Mesenchymal stem cell (in vitro differentiated cells and primary cell): ENCODE measurements at regions not wholly inside any gene's neighbourhood (a gene's known extent, or its start where the extent isn't known, plus 50 kb on each side); places are given as distances from the start of the nearest gene placed in this dataset.
"Not testable (repeated sequence)": the region's sequence is repeated elsewhere in the genome, so short reads cannot be mapped to it uniquely, and the experiment has no call there.

Source experiments
- DNase-seq: peaks from one replicate; pipeline ENCODE4 v3.0.0-alpha.2; 2013
- H2AFZ ChIP-seq: one replicate; pipeline ENCODE4 v1.6.1; 2013; ENCODE audit warnings: low read depth, mild to moderate bottlenecking, control low read depth, inconsistent platforms, low read length, moderate library complexity
- H2AK5ac ChIP-seq: 2 replicates; pipeline ENCODE4 v1.6.1; 2013; ENCODE audit warnings: low read length, moderate library complexity, mild to moderate bottlenecking, inconsistent platforms; ENCODE audit not compliant: severe bottlenecking
- H2BK120ac ChIP-seq: one replicate; pipeline ENCODE4 v1.6.1; 2013; ENCODE audit warnings: low read depth, mild to moderate bottlenecking, inconsistent platforms, low read length, moderate library complexity
- H2BK12ac ChIP-seq, 2 experiments: one replicate each; pipeline ENCODE4 v1.6.1; 2013; ENCODE audit warnings: inconsistent platforms in 2 of 2, low read length in 2 of 2, mild to moderate bottlenecking in 2 of 2, moderate library complexity in 2 of 2, control low read depth in 1 of 2
- H2BK15ac ChIP-seq: one replicate; pipeline ENCODE4 v1.6.1; 2013; ENCODE audit warnings: mild to moderate bottlenecking, low read depth, inconsistent platforms; ENCODE audit not compliant: poor library complexity, severe bottlenecking
- H2BK5ac ChIP-seq: 2 replicates; pipeline ENCODE4 v1.6.1; 2013; ENCODE audit warnings: low read depth, mild to moderate bottlenecking, low read length, control low read depth, inconsistent platforms; ENCODE audit not compliant: poor library complexity, severe bottlenecking
- H3K14ac ChIP-seq, 2 experiments: one replicate each; pipeline ENCODE4 v1.6.1; 2013; ENCODE audit warnings: inconsistent platforms in 2 of 2, low read length in 2 of 2, control low read depth in 1 of 2, mild to moderate bottlenecking in 1 of 2, moderate library complexity in 1 of 2
- H3K18ac ChIP-seq, 2 experiments: one replicate each; pipeline ENCODE4 v1.6.1; 2013; ENCODE audit warnings: inconsistent platforms in 2 of 2, low read length in 2 of 2, control low read depth in 1 of 2, low read depth in 1 of 2, mild to moderate bottlenecking in 1 of 2
- H3K23ac ChIP-seq, 2 experiments: one replicate each; pipeline ENCODE4 v1.6.1; 2013; ENCODE audit warnings: inconsistent platforms in 2 of 2, low read length in 2 of 2, mild to moderate bottlenecking in 2 of 2, moderate library complexity in 2 of 2, control low read depth in 1 of 2
- H3K27ac ChIP-seq: 2 replicates; pipeline ENCODE4 v1.5.1; 2013; ENCODE audit warnings: mild to moderate bottlenecking, moderate library complexity, low read length, control low read depth, inconsistent platforms; ENCODE audit not compliant: poor library complexity, severe bottlenecking
- H3K27me3 ChIP-seq, 2 experiments: 2 replicates each; pipeline versions ENCODE4 v1.6.1 to v1.7.0; 2013; ENCODE audit warnings: low read length in 2 of 2, mild to moderate bottlenecking in 2 of 2, moderate library complexity in 2 of 2, control low read depth in 1 of 2, inconsistent platforms in 1 of 2; ENCODE audit not compliant: control insufficient read depth in 1 of 2, insufficient read depth in 1 of 2
- H3K36me3 ChIP-seq, 2 experiments: 2 replicates each; pipeline versions ENCODE4 v1.6.1 to v1.7.0; 2013; ENCODE audit warnings: low read length in 2 of 2, control low read depth in 1 of 2, inconsistent platforms in 1 of 2, low read depth in 1 of 2, mild to moderate bottlenecking in 1 of 2; ENCODE audit not compliant: insufficient read depth in 2 of 2, control insufficient read depth in 1 of 2
- H3K4ac ChIP-seq, 2 experiments: one replicate each; pipeline ENCODE4 v1.6.1; 2013; ENCODE audit warnings: inconsistent platforms in 2 of 2, low read length in 2 of 2, mild to moderate bottlenecking in 2 of 2, moderate library complexity in 2 of 2, control low read depth in 1 of 2, low read depth in 1 of 2
- H3K4me1 ChIP-seq: 2 replicates; pipeline ENCODE4 v1.6.1; 2013; ENCODE audit warnings: low read depth, low read length, control low read depth; ENCODE audit not compliant: control insufficient read depth, insufficient read depth
- H3K4me2 ChIP-seq: 2 replicates; pipeline ENCODE4 v1.6.1; 2013; ENCODE audit warnings: low read length, mild to moderate bottlenecking, inconsistent platforms; ENCODE audit not compliant: poor library complexity, severe bottlenecking
- H3K4me3 ChIP-seq, 2 experiments: 2 replicates each; pipeline versions ENCODE4 v1.5.1 to v1.7.0; 2013; ENCODE audit warnings: low read length in 2 of 2, mild to moderate bottlenecking in 2 of 2, control low read depth in 1 of 2, low read depth in 1 of 2; ENCODE audit not compliant: insufficient read depth in 1 of 2
- H3K79me1 ChIP-seq: replicated peaks from 2 replicates; pipeline ENCODE4 v1.6.1; 2013; ENCODE audit warnings: mild to moderate bottlenecking, control low read depth, low read length, inconsistent platforms; ENCODE audit not compliant: poor library complexity, severe bottlenecking
- H3K9ac ChIP-seq: 2 replicates; pipeline ENCODE4 v1.7.0; 2013; ENCODE audit warnings: mild to moderate bottlenecking, low read length, moderate library complexity
- H3K9me3 ChIP-seq: 2 replicates; pipeline ENCODE4 v1.7.0; 2013; ENCODE audit warnings: mild to moderate bottlenecking, low read length; ENCODE audit not compliant: control insufficient read depth
- H4K8ac ChIP-seq: one replicate; pipeline ENCODE4 v1.6.1; 2013; ENCODE audit warnings: inconsistent platforms, mild to moderate bottlenecking, low read length, moderate library complexity
- H4K91ac ChIP-seq: one replicate; pipeline ENCODE4 v1.6.1; 2013; ENCODE audit warnings: mild to moderate bottlenecking, low read length, inconsistent platforms
- WGBS: methylation state at CpG from one replicate; pipeline ENCODE4 v1.1.7; 2013; ENCODE audit warnings: mixed read lengths; 5-methylcytosine and 5-hydroxymethylcytosine counted together

GRCh38 chr2:22086726-22087125, 963.0 kb downstream of the TDRD15 start:
- no peak overlapping the region for H2BK15ac ChIP-seq
- no peak overlapping the region for H3K18ac ChIP-seq
- H3K9me3 ChIP-seq, result no peaks in the 10 kb centered on the region
- no peak for DNase-seq
- H4K8ac ChIP-seq, result no peak overlapping the region
- no peak overlapping the region for H2BK120ac ChIP-seq
- WGBS, result no CpG with 5 or more reads among the region's 2 CpGs
- H2BK12ac ChIP-seq, result no peak overlapping the region
- no peak overlapping the region for H2AK5ac ChIP-seq
- no peak overlapping the region for H3K4me3 ChIP-seq
- no peaks in the 10 kb centered on the region for H3K36me3 ChIP-seq
- no peak overlapping the region for H2AFZ ChIP-seq
- H4K91ac ChIP-seq, result no peak overlapping the region
- no peak overlapping the region for H3K9ac ChIP-seq
- no peaks in the 10 kb centered on the region for H3K27me3 ChIP-seq
- H2BK5ac ChIP-seq, result no peak overlapping the region
- no peaks in the 10 kb centered on the region for H3K79me1 ChIP-seq
- H3K14ac ChIP-seq, result no peak overlapping the region
- no peak overlapping the region for H3K23ac ChIP-seq
- H3K4ac ChIP-seq, result no peak overlapping the region
- H3K4me2 ChIP-seq, result no peak overlapping the region
- no peak overlapping the region for H3K27ac ChIP-seq
- no peaks in the 10 kb centered on the region for H3K4me1 ChIP-seq

- H3K14ac ChIP-seq, H4K8ac ChIP-seq, H4K91ac ChIP-seq, DNase-seq, H2BK120ac ChIP-seq, H2AK5ac ChIP-seq, H3K36me3 ChIP-seq, H2BK15ac ChIP-seq, H3K27ac ChIP-seq, H3K4me3 ChIP-seq, H3K79me1 ChIP-seq, H3K27me3 ChIP-seq, H3K4me1 ChIP-seq, H2AFZ ChIP-seq, H3K4me2 ChIP-seq, H2BK5ac ChIP-seq, H3K18ac ChIP-seq, H3K4ac ChIP-seq, H3K9me3 ChIP-seq, H2BK12ac ChIP-seq, H3K9ac ChIP-seq, H3K23ac ChIP-seq: not testable (repeated sequence)
- 79% methylated on average over 1 of the region's 3 CpGs for WGBS
Observed at GRCh38 chr2:22103617-22104016, 979.8 kb downstream of the TDRD15 start.

GRCh38 chr2:22110244-22110651, 986.5 kb downstream of the TDRD15 start:
- Histone ChIP-seq H3K9ac (no peak overlapping the region), H3K9me3 (peaks cover 6% of the 10 kb centered on the region), H3K27ac (no peak overlapping the region), H3K4ac (no peak overlapping the region), H2BK120ac (no peak overlapping the region), H3K36me3 (no peaks in the 10 kb centered on the region), H3K18ac (no peak overlapping the region), H3K4me2 (no peak overlapping the region), H3K14ac (no peak overlapping the region), H3K27me3 (no peaks in the 10 kb centered on the region), H3K4me3 (no peak overlapping the region), H2BK12ac (no peak overlapping the region), H3K23ac (no peak overlapping the region), H2BK5ac (no peak overlapping the region), H4K91ac (no peak overlapping the region), H3K79me1 (no peaks in the 10 kb centered on the region), H2AK5ac (no peak overlapping the region), H3K4me1 (no peaks in the 10 kb centered on the region), H2AFZ (no peak overlapping the region), H4K8ac (no peak overlapping the region), H2BK15ac (no peak overlapping the region)
- 77% methylated on average over 1 of the region's 3 CpGs for WGBS
- DNase-seq, result peak; percentile 1

GRCh38 chr2:22124003-22124402, 1000.2 kb downstream of the TDRD15 start:
- Histone ChIP-seq H3K9me3 (peaks cover 11% of the 10 kb centered on the region), H3K14ac (no peak overlapping the region), H4K8ac (no peak overlapping the region), H3K27ac (no peak overlapping the region), H2AK5ac (no peak overlapping the region), H3K27me3 (no peaks in the 10 kb centered on the region), H2BK12ac (no peak overlapping the region), H3K4me3 (no peak overlapping the region), H4K91ac (no peak overlapping the region), H3K9ac (no peak overlapping the region), H2AFZ (no peak overlapping the region), H2BK15ac (no peak overlapping the region), H3K4me1 (no peaks in the 10 kb centered on the region), H3K36me3 (no peaks in the 10 kb centered on the region), H3K4ac (no peak overlapping the region), H2BK5ac (no peak overlapping the region), H3K18ac (no peak overlapping the region), H3K4me2 (no peak overlapping the region), H2BK120ac (no peak overlapping the region), H3K79me1 (no peaks in the 10 kb centered on the region), H3K23ac (no peak overlapping the region)
- WGBS, result 50% methylated on average over 3 of the region's 4 CpGs
- DNase-seq, result no peak
